GM23338 (cell line): ENCODE measurements at regions not wholly inside any gene's neighbourhood (a gene's known extent, or its start where the extent isn't known, plus 50 kb on each side); places are given as distances from the start of the nearest gene placed in this dataset.

Experiments
- EZH2 ChIP-seq: fragments of 200-600 bp; sonication (generic); IDR thresholded peaks from one replicate; pipeline ENCODE4 v1.8.0; 2017; ENCODE audit warnings: antibody characterized with exemption, mild to moderate bottlenecking, low read depth; ENCODE audit not compliant: unreplicated experiment
- EZH2phosphoT487 ChIP-seq: fragments of 200-600 bp; sonication (generic); IDR thresholded peaks from one replicate; pipeline ENCODE4 v1.8.1; 2018; ENCODE audit warnings: antibody characterized with exemption; ENCODE audit not compliant: unreplicated experiment
- JUNB ChIP-seq: IDR thresholded peaks from one replicate; pipeline ENCODE4 v1.6.1; 2016; ENCODE audit warnings: antibody characterized with exemption; ENCODE audit not compliant: unreplicated experiment
- NANOG ChIP-seq: IDR thresholded peaks from 2 replicates; pipeline ENCODE4 v1.6.1; 2016; ENCODE audit warnings: antibody characterized with exemption, borderline replicate concordance
- POLR2AphosphoS5 ChIP-seq: IDR thresholded peaks from 2 replicates; pipeline ENCODE4 v1.6.1; 2016; ENCODE audit warnings: antibody characterized with exemption, low read depth
- STAT1 ChIP-seq: IDR thresholded peaks from one replicate; pipeline ENCODE4 v1.6.1; 2016; ENCODE audit warnings: antibody characterized with exemption; ENCODE audit not compliant: unreplicated experiment
- ZNF114 ChIP-seq: fragments of 250-450 bp; sonication (Bioruptor Pico); IDR thresholded peaks from 2 replicates; pipeline ENCODE4 v1.5.0; 2020; ENCODE audit warnings: mild to moderate bottlenecking, moderate library complexity
- TF ChIP-seq, protein P1 (sequence below), 2 experiments: fragments of 200-600 bp in 1 of 2; sonication (generic) in 1 of 2; conservative IDR thresholded peaks; 2 replicates each; pipeline versions ENCODE4 v1.5.1 to v1.6.1; 2016 to 2017; ENCODE audit warnings: antibody characterized with exemption in 2 of 2, low read depth in 2 of 2, mild to moderate bottlenecking in 2 of 2, moderate library complexity in 1 of 2
- TF ChIP-seq, protein P2 (sequence below): IDR thresholded peaks from one replicate; pipeline ENCODE4 v1.6.1; 2018; ENCODE audit warnings: antibody characterized with exemption; ENCODE audit not compliant: unreplicated experiment
- TF ChIP-seq, protein P3 (sequence below): IDR thresholded peaks from 2 replicates; pipeline ENCODE4 v1.6.1; 2016; ENCODE audit warnings: antibody characterized with exemption

DNA sequence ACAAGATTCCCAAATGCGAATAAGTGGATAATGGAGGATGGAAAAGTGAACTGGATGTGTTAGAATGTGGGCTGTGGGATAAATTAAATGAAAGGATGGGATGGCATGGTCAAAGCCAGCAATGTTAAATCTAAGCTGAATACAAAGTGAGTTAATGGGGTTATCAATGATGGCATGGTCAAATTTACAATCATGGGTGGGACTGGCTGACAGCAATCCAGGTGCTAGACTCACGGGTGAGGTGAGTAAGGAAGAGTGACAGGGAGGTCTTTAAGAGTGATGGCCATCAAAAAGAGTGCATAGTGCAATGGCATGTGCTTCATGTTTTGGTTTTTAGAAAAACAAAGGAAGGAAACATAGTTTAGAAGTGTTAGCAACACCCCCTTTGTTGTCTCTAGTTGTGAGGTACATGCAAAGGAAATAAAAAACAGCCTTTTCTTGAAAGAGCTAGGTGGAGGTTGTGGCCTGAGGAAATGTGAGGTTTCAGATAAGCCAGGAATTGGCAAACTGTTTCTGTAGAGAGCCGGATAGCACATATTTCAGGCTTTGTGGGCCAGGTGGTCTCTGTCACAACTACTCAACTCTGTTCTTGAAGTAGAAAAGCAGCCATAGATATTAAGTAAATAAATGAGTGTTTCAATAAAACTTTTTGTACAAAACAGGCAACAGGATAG, 328.7 kb downstream of the RPL10L start:
- TF ChIP-seq, protein P1, sequence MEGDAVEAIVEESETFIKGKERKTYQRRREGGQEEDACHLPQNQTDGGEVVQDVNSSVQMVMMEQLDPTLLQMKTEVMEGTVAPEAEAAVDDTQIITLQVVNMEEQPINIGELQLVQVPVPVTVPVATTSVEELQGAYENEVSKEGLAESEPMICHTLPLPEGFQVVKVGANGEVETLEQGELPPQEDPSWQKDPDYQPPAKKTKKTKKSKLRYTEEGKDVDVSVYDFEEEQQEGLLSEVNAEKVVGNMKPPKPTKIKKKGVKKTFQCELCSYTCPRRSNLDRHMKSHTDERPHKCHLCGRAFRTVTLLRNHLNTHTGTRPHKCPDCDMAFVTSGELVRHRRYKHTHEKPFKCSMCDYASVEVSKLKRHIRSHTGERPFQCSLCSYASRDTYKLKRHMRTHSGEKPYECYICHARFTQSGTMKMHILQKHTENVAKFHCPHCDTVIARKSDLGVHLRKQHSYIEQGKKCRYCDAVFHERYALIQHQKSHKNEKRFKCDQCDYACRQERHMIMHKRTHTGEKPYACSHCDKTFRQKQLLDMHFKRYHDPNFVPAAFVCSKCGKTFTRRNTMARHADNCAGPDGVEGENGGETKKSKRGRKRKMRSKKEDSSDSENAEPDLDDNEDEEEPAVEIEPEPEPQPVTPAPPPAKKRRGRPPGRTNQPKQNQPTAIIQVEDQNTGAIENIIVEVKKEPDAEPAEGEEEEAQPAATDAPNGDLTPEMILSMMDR (conservative IDR thresholded peaks at IDR 0.05; ENCODE audit: low read depth in 2 of 2) = no peak
- no peak for TF ChIP-seq JUNB
- TF ChIP-seq EZH2 = no peak
- TF ChIP-seq, protein P2, sequence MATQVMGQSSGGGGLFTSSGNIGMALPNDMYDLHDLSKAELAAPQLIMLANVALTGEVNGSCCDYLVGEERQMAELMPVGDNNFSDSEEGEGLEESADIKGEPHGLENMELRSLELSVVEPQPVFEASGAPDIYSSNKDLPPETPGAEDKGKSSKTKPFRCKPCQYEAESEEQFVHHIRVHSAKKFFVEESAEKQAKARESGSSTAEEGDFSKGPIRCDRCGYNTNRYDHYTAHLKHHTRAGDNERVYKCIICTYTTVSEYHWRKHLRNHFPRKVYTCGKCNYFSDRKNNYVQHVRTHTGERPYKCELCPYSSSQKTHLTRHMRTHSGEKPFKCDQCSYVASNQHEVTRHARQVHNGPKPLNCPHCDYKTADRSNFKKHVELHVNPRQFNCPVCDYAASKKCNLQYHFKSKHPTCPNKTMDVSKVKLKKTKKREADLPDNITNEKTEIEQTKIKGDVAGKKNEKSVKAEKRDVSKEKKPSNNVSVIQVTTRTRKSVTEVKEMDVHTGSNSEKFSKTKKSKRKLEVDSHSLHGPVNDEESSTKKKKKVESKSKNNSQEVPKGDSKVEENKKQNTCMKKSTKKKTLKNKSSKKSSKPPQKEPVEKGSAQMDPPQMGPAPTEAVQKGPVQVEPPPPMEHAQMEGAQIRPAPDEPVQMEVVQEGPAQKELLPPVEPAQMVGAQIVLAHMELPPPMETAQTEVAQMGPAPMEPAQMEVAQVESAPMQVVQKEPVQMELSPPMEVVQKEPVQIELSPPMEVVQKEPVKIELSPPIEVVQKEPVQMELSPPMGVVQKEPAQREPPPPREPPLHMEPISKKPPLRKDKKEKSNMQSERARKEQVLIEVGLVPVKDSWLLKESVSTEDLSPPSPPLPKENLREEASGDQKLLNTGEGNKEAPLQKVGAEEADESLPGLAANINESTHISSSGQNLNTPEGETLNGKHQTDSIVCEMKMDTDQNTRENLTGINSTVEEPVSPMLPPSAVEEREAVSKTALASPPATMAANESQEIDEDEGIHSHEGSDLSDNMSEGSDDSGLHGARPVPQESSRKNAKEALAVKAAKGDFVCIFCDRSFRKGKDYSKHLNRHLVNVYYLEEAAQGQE = no peak
- TF ChIP-seq STAT1 = no peak
- no peak for TF ChIP-seq EZH2phosphoT487
- TF ChIP-seq, protein P3, sequence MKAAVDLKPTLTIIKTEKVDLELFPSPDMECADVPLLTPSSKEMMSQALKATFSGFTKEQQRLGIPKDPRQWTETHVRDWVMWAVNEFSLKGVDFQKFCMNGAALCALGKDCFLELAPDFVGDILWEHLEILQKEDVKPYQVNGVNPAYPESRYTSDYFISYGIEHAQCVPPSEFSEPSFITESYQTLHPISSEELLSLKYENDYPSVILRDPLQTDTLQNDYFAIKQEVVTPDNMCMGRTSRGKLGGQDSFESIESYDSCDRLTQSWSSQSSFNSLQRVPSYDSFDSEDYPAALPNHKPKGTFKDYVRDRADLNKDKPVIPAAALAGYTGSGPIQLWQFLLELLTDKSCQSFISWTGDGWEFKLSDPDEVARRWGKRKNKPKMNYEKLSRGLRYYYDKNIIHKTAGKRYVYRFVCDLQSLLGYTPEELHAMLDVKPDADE = no peak
- no peak for TF ChIP-seq POLR2AphosphoS5
- no peak for TF ChIP-seq NANOG
- no peak for TF ChIP-seq ZNF114 (CRISPR knock-in tag)
